MM.1S (cell line): ENCODE measurements at regions not wholly inside any gene's neighbourhood (a gene's known extent, or its start where the extent isn't known, plus 50 kb on each side); places are given as distances from the start of the nearest gene placed in this dataset.

Source experiments
- DNase-seq: peaks from one replicate; pipeline ENCODE4 v3.0.0-alpha.2; 2015
- H2AFZ ChIP-seq: fragments of 300-600 bp; sonication (generic); 2 replicates; pipeline ENCODE4 v1.6.0; 2016; ENCODE audit warnings: antibody characterized with exemption, low read length
- H3F3A ChIP-seq: fragments of 300-600 bp; sonication (generic); 2 replicates; pipeline ENCODE4 v1.6.1; 2016; ENCODE audit warnings: mild to moderate bottlenecking, antibody characterized with exemption, low read length, moderate library complexity, mixed read lengths; ENCODE audit not compliant: insufficient read depth
- H3K27ac ChIP-seq: fragments of 300-600 bp; sonication (generic); 2 replicates; pipeline ENCODE4 v1.5.1; 2016; ENCODE audit warnings: mild to moderate bottlenecking, low read length
- H3K27me3 ChIP-seq: fragments of 300-600 bp; sonication (generic); replicated peaks from 2 replicates; pipeline ENCODE4 v1.6.0; 2016; ENCODE audit warnings: low read length; ENCODE audit not compliant: insufficient read depth
- H3K36me3 ChIP-seq: fragments of 300-600 bp; sonication (generic); replicated peaks from 2 replicates; pipeline ENCODE4 v1.6.1; 2016; ENCODE audit warnings: mild to moderate bottlenecking, low read length, mixed read lengths; ENCODE audit not compliant: insufficient read depth
- H3K4me1 ChIP-seq: fragments of 300-600 bp; sonication (generic); 2 replicates; pipeline ENCODE4 v1.6.1; 2016; ENCODE audit warnings: low read length, mixed read lengths
- H3K4me2 ChIP-seq: fragments of 300-600 bp; sonication (generic); 2 replicates; pipeline ENCODE4 v1.6.0; 2016; ENCODE audit warnings: low read depth, low read length
- H3K4me3 ChIP-seq: fragments of 300-600 bp; sonication (generic); 2 replicates; pipeline ENCODE4 v1.5.1; 2016; ENCODE audit warnings: low read length, mixed read lengths
- H3K79me2 ChIP-seq: fragments of 300-600 bp; sonication (generic); 2 replicates; pipeline ENCODE4 v1.6.1; 2016; ENCODE audit warnings: mixed run types, low read length, mixed read lengths
- H3K9ac ChIP-seq: fragments of 300-600 bp; sonication (generic); 2 replicates; pipeline ENCODE4 v1.6.1; 2016; ENCODE audit warnings: low read length, mixed read lengths
- H3K9me2 ChIP-seq: fragments of 300-600 bp; sonication (generic); replicated peaks from 2 replicates; pipeline ENCODE4 v1.6.1; 2016; ENCODE audit warnings: mild to moderate bottlenecking, low read length, mixed read lengths; ENCODE audit not compliant: insufficient read depth
- H3K9me3 ChIP-seq: fragments of 300-600 bp; sonication (generic); replicated peaks from 2 replicates; pipeline ENCODE4 v1.6.1; 2016; ENCODE audit warnings: mild to moderate bottlenecking, low read length, mixed read lengths; ENCODE audit not compliant: insufficient read depth
- H4K20me1 ChIP-seq: fragments of 300-600 bp; sonication (generic); 2 replicates; pipeline ENCODE4 v1.6.1; 2016; ENCODE audit warnings: mild to moderate bottlenecking, low read length, moderate library complexity, mixed read lengths; ENCODE audit not compliant: insufficient read depth
- CTCF ChIP-seq: fragments of 300-600 bp; sonication (generic); IDR thresholded peaks from 2 replicates; pipeline ENCODE4 v1.5.1; 2016; ENCODE audit warnings: antibody characterized with exemption, low read length, mixed read lengths
- EZH2 ChIP-seq: fragments of 300-600 bp; sonication (generic); optimal IDR thresholded peaks from 2 replicates; pipeline ENCODE3; 2017; ENCODE audit warnings: low read depth, mild to moderate bottlenecking, antibody characterized with exemption, low read length, mixed read lengths
- EZH2phosphoT487 ChIP-seq: fragments of 300-600 bp; sonication (generic); IDR thresholded peaks from 2 replicates; pipeline ENCODE4 v1.6.1; 2018; ENCODE audit warnings: antibody characterized with exemption, low read length

GRCh38 chr16:27152121-27152520 lies 51.2 kb upstream of the KDM8 start:
- H3K36me3 ChIP-seq, result no peaks in the 10 kb centered on the region
- no peaks in the 10 kb centered on the region for H3K9me2 ChIP-seq
- H3K4me1 ChIP-seq, result no peaks in the 10 kb centered on the region; the same call in 1 of the 2 replicates
- no peak overlapping the region for H3K4me3 ChIP-seq
- H3K27ac ChIP-seq, result no peak overlapping the region
- no peaks in the 10 kb centered on the region for H3K9me3 ChIP-seq
- H3K27me3 ChIP-seq, result no peaks in the 10 kb centered on the region
- H2AFZ ChIP-seq, result no peak overlapping the region
- no peak overlapping the region for H3K4me2 ChIP-seq
- H4K20me1 ChIP-seq, result no peaks in the 10 kb centered on the region
- no peaks in the 10 kb centered on the region for H3K79me2 ChIP-seq
- DNase-seq, result no peak
- H3F3A ChIP-seq, result no peaks in the 10 kb centered on the region
- no peak overlapping the region for H3K9ac ChIP-seq
- TF ChIP-seq EZH2phosphoT487 (no peak), CTCF (no peak), EZH2 (no peak)

- no peaks in the 10 kb centered on the region for H3K79me2 ChIP-seq
- no peak overlapping the region for H2AFZ ChIP-seq
- H3K9me3 ChIP-seq, result no peaks in the 10 kb centered on the region
- no peaks in the 10 kb centered on the region for H4K20me1 ChIP-seq
- H3K9me2 ChIP-seq, result no peaks in the 10 kb centered on the region
- no peaks in the 10 kb centered on the region; the same call in 1 of the 2 replicates for H3K4me1 ChIP-seq
- H3K4me2 ChIP-seq, result no peak overlapping the region
- no peaks in the 10 kb centered on the region for H3K36me3 ChIP-seq
- H3K27me3 ChIP-seq, result no peaks in the 10 kb centered on the region
- TF ChIP-seq EZH2phosphoT487 (no peak), CTCF (no peak), EZH2 (no peak)
- no peak overlapping the region for H3K27ac ChIP-seq
- DNase-seq, result no peak
- no peak overlapping the region for H3K9ac ChIP-seq
- no peak overlapping the region for H3K4me3 ChIP-seq
- H3F3A ChIP-seq, result no peaks in the 10 kb centered on the region
Observed at GRCh38 chr16:27152801-27153200, 50.5 kb upstream of the KDM8 start.
